ENCODE measurements at regions not wholly inside any gene's neighbourhood (a gene's known extent, or its start where the extent isn't known, plus 50 kb on each side); places are given as distances from the start of the nearest gene placed in this dataset.

GRCh38 chr10:85231534-85232270, 903.3 kb downstream of the CCSER2 start:
- H3K4me3 ChIP-seq (ENCODE audit: low read depth, low read length) = no peak overlapping the region
- TF ChIP-seq CTCF (IDR thresholded peaks at IDR 0.05; ENCODE audit: borderline replicate concordance, insufficient read depth, low read depth, low read length) = no peak

GRCh38 chr10:85235258-85235657, 906.9 kb downstream of the CCSER2 start:
- no peak for TF ChIP-seq CTCF (IDR thresholded peaks at IDR 0.05; ENCODE audit: borderline replicate concordance, insufficient read depth, low read depth, low read length)
- no peak overlapping the region for H3K4me3 ChIP-seq (ENCODE audit: low read depth, low read length)

- no peak for TF ChIP-seq CTCF (IDR thresholded peaks at IDR 0.05; ENCODE audit: borderline replicate concordance, insufficient read depth, low read depth, low read length)
- no peak overlapping the region for H3K4me3 ChIP-seq (ENCODE audit: low read depth, low read length)
Observed at GRCh38 chr10:85238676-85239075, 910.3 kb downstream of the CCSER2 start.

GRCh38 chr10:85250304-85250703, 921.9 kb downstream of the CCSER2 start:
- no peak overlapping the region for H3K4me3 ChIP-seq (ENCODE audit: low read depth, low read length)
- no peak for TF ChIP-seq CTCF (IDR thresholded peaks at IDR 0.05; ENCODE audit: borderline replicate concordance, insufficient read depth, low read depth, low read length)

- H3K4me3 ChIP-seq (ENCODE audit: low read depth, low read length) = no peak overlapping the region
- no peak for TF ChIP-seq CTCF (IDR thresholded peaks at IDR 0.05; ENCODE audit: borderline replicate concordance, insufficient read depth, low read depth, low read length)
Observed at GRCh38 chr10:85256481-85256880, 928.1 kb downstream of the CCSER2 start.

- no peak for TF ChIP-seq CTCF (IDR thresholded peaks at IDR 0.05; ENCODE audit: borderline replicate concordance, insufficient read depth, low read depth, low read length)
- H3K4me3 ChIP-seq (ENCODE audit: low read depth, low read length) = no peak overlapping the region
Observed at GRCh38 chr10:85259908-85260307, 931.5 kb downstream of the CCSER2 start.

GRCh38 chr10:85262992-85263391, 934.6 kb downstream of the CCSER2 start:
- H3K4me3 ChIP-seq (ENCODE audit: low read depth, low read length) = no peak overlapping the region
- no peak for TF ChIP-seq CTCF (IDR thresholded peaks at IDR 0.05; ENCODE audit: borderline replicate concordance, insufficient read depth, low read depth, low read length)
